Fibroblast of mammary gland (primary cell): ENCODE measurements at regions not wholly inside any gene's neighbourhood (a gene's known extent, or its start where the extent isn't known, plus 50 kb on each side); places are given as distances from the start of the nearest gene placed in this dataset.

ENCODE experiments used
- DNase-seq: peaks from one replicate; pipeline ENCODE4 v3.0.0-alpha.2; 2010; ENCODE audit warnings: low read depth
- H3K4me3 ChIP-seq: 2 replicates; pipeline ENCODE4 v1.5.1; 2011; ENCODE audit warnings: low read depth, mild to moderate bottlenecking, low read length, moderate library complexity; ENCODE audit not compliant: control insufficient read depth
- TF ChIP-seq, protein P1 (sequence below): conservative IDR thresholded peaks from 2 replicates; pipeline ENCODE4 v1.5.1; 2011; ENCODE audit warnings: low read depth, low read length, inconsistent platforms; ENCODE audit not compliant: control insufficient read depth, insufficient read depth

DNA sequence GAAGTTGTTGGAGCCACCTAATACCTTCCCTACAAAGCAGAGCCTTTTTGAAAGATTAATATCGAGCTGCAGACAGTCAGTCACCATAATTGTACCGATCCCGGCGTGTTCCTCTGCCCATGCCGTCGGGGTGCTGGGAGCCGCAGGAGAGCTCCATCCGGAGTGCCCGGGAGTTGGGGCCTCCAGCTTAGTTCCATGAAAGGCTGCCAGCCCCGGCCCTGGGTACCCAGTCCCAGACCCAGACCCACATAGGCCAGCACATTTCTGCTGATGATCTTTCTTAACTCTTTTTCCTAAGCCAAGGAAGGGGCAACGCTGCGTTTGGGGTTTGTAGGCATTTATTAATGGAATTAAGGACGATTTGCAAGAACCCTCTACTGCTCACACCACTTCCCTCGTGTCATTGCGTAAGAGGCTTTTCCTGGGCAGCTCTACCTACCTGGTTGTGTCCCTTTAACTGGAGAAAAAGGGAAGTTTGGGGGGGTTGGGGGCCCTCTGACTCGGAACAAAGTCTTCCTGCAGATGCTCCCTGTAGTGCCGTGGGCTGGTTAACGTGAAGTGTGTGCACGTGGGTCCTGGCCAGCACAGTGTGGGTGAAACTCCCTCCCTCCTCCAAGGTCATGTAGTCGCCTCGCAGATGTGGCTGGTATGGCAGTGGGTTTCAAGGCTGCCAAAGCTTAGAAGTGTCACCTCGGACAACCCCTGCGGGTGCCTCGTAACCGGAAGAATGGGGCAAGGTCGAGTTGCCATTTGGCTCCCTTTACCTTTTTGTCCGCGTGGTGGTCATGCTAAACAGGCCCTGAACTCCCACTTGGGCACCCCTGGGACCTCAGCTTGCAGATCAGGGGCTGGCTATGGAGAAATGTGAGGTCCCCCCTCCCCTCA lies 54.3 kb upstream of the APCDD1L start:
- TF ChIP-seq, protein P1, sequence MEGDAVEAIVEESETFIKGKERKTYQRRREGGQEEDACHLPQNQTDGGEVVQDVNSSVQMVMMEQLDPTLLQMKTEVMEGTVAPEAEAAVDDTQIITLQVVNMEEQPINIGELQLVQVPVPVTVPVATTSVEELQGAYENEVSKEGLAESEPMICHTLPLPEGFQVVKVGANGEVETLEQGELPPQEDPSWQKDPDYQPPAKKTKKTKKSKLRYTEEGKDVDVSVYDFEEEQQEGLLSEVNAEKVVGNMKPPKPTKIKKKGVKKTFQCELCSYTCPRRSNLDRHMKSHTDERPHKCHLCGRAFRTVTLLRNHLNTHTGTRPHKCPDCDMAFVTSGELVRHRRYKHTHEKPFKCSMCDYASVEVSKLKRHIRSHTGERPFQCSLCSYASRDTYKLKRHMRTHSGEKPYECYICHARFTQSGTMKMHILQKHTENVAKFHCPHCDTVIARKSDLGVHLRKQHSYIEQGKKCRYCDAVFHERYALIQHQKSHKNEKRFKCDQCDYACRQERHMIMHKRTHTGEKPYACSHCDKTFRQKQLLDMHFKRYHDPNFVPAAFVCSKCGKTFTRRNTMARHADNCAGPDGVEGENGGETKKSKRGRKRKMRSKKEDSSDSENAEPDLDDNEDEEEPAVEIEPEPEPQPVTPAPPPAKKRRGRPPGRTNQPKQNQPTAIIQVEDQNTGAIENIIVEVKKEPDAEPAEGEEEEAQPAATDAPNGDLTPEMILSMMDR, result no peak
- DNase-seq, result no peak
- no peak overlapping the region for H3K4me3 ChIP-seq

DNA sequence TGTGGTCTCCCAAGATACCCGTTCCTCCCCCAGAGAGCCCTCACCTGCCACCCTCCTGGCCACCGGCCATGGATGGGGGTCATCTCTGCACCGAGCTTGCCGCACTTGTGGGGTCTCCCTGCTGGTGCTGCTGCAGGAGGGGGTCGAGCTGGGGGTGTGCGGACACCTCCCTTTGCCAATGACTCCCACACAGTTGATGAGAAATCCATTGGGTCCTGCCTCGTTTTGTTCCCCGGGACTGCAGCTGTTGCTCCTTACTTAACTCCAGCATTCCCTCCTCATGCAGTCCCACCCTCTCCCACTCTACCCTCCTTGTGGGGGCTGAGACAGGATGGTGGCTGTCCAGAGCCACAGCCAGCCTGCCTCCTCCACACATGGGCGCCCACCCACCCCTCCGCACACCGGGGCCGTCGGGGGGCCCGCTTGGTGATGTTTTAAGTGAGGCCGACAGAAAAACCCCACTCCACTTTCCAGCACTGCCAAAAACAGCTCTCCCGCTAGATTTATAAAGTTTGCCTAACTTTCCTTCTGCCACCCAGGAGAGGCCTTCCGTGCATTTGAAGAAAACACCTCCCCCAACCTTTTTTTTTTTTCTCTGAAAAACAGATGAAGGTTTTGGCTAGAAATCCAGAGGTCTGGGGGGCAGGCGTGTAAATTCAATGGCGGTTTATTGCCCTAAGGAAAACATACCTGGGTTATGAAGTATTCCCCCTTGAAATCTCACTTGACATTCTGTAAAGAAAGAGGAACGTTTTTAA lies 53.5 kb upstream of the APCDD1L start:
- TF ChIP-seq, protein P1, result no peak
- no peak overlapping the region for H3K4me3 ChIP-seq
- no peak for DNase-seq

DNA sequence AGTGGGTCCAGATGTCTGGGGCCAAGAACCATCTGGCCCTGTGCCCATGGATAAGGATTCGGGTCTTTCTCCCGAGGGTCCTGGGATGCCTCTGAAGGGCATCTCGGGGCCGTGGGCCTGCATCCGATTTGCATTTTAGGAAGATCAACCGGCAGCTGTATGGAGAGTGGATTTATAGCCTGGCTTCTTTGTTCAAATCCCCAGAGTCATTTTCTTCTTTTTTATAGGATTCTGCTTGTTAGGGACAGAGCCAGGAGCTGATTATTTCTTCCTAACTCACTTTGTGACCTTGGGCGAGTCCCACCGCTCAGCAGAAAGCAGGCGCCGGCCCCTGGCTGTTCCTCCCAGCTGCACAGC lies 52.9 kb upstream of the APCDD1L start:
- DNase-seq, result no peak
- TF ChIP-seq, protein P1, result no peak
- no peak overlapping the region for H3K4me3 ChIP-seq

DNA sequence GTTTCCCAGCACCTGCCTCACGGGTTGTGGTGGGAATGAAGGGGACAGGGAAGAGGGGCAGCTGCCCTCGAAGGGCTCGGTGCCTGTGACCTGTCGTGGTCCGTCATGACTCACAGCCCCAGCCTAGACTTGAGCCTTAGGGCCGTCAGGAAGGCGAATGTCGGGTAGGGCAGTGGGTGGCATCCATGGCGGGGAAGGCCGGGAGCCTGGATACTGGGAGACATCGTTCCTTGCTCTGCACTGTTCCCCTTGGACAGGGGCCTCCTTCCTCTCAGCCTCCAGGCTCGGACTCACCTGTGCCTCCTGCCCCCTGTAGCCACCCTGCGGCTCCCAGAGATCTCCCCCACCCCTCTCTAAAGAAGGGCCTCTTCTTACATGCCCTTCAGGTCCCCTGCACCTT lies 52.2 kb upstream of the APCDD1L start:
- no peak overlapping the region for H3K4me3 ChIP-seq
- no peak for DNase-seq
- TF ChIP-seq, protein P1, result no peak

DNA sequence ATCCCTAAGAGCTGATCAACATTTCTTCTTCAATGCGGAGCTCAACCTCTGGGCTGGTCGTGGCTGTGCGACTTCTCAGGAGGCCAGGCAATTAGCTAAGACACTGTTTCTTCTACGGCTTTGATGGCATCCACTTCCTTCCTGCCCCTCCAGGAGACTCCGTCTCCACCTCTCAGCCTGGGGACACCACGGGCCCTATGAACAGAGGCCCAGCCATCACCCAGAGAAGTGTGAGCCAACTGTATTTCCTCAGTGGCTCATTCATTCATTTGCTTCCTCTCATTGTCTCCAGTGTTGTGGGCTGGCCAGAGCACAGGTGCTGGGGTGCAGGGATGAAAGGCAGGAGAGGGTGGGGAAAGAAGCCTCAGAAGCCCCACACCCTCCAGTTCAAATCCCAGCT lies 51.8 kb upstream of the APCDD1L start:
- H3K4me3 ChIP-seq, result no peak overlapping the region
- TF ChIP-seq, protein P1, result no peak
- DNase-seq, result no peak

DNA sequence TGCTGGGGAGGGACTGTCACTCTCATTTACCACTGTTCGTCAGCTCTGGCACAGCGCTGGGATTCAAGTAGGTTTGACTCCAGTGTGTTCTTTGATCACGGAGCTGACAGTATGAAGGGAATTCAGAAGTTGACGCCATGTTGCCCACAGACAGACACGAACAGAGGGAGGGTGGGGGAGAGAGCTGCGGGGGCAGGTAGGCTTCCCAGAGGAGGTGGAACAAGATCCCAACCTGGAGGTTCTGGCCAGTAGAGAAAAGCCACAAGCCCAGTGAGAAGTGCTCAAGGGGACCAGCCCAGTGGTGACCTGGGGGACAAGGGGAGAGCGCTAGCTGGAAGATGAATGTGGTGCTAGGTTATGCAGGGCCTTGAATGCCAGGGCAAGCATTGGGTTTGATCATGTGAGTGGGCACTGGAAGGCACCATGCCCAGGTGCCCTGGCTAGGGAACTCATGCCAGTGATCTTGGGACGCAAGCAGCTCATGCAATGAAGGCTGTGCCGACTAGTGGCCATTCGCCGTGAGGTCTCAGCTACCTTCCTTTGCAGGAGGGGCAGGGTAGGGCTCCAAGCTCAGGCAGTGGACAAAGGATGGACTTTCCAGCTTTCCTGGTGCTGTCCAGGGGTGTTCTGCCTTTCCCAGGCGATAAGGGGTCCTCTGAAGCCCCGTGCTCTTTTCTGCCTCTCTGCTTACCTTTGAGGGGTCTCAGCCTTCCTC lies 50.4 kb upstream of the APCDD1L start:
- TF ChIP-seq, protein P1, result no peak
- no peak overlapping the region for H3K4me3 ChIP-seq
- DNase-seq, result no peak
